Upper lobe of left lung (tissue), 4 donors: ENCODE measurements at regions not wholly inside any gene's neighbourhood (a gene's known extent, or its start where the extent isn't known, plus 50 kb on each side); places are given as distances from the start of the nearest gene placed in this dataset.

Experiments
- CTCF ChIP-seq, 6 experiments: fragments of 450-650 bp in 4 of 6; fragments of 200-600 bp in 2 of 6; sonication (generic) in 2 of 6; IDR thresholded peaks; one replicate each; pipeline ENCODE4 v1.5.1; 2016 to 2019; ENCODE audit warnings: antibody characterized with exemption in 6 of 6
- EP300 ChIP-seq, 4 donors: sonication (generic); formaldehyde crosslinking; IDR thresholded peaks; one replicate each; pipeline ENCODE4 v1.5.1; 2017; ENCODE audit warnings: antibody characterized with exemption in 4 of 4, control low read depth in 2 of 4
- POLR2A ChIP-seq, 4 donors: fragments of 450-650 bp; IDR thresholded peaks; one replicate each; pipeline ENCODE4 v1.5.1; 2016 to 2017; ENCODE audit warnings: antibody characterized with exemption in 4 of 4, mild to moderate bottlenecking in 2 of 4
- POLR2AphosphoS5 ChIP-seq, 2 donors: sonication (generic); formaldehyde crosslinking; IDR thresholded peaks; one replicate each; pipeline ENCODE4 v1.5.1; 2017; ENCODE audit warnings: antibody characterized with exemption in 2 of 2

- no peak for TF ChIP-seq POLR2A (IDR thresholded peaks at IDR 0.05)
- TF ChIP-seq CTCF (IDR thresholded peaks at IDR 0.05): no peak
- no peak for TF ChIP-seq POLR2AphosphoS5 (IDR thresholded peaks at IDR 0.05)
- no peak for TF ChIP-seq EP300 (IDR thresholded peaks at IDR 0.05)
These were observed 190.4 kb upstream of the DTNBP1 start for GRCh38 chr6:15853259-15853658.
